ENCODE measurements at regions not wholly inside any gene's neighbourhood (a gene's known extent, or its start where the extent isn't known, plus 50 kb on each side); places are given as distances from the start of the nearest gene placed in this dataset.

DNA sequence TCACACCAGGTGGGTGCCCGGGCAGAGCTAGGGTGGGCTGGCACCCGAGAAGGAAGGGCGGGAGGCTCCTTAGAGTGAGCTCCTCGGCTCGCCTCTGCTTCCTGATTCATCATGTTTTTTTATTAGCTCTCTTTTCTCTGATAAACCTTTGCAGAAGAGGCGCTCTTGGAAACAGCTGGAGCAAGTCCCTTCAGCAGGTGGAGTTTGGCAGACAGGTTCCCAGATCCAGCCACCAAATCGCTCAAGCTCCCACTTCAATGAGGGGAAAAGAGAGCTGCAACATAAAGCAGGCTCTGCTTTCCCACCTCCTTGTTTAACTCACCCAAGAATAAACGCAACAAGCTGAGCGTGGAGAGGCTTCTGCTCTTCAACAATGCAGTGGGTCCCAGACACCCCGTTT, 244.8 kb downstream of the TSHZ3 start:
- no peak for DNase-seq (ENCODE audit: low read depth)
- Histone ChIP-seq H3K27me3 (ENCODE audit: control insufficient read depth, insufficient read depth, low read length) (no peaks in the 10 kb centered on the region), H3K36me3 (ENCODE audit: control insufficient read depth, insufficient read depth, low read length) (no peaks in the 10 kb centered on the region), H3K4me3 (ENCODE audit: low read depth, low read length) (no peak overlapping the region)
- TF ChIP-seq, protein P1, sequence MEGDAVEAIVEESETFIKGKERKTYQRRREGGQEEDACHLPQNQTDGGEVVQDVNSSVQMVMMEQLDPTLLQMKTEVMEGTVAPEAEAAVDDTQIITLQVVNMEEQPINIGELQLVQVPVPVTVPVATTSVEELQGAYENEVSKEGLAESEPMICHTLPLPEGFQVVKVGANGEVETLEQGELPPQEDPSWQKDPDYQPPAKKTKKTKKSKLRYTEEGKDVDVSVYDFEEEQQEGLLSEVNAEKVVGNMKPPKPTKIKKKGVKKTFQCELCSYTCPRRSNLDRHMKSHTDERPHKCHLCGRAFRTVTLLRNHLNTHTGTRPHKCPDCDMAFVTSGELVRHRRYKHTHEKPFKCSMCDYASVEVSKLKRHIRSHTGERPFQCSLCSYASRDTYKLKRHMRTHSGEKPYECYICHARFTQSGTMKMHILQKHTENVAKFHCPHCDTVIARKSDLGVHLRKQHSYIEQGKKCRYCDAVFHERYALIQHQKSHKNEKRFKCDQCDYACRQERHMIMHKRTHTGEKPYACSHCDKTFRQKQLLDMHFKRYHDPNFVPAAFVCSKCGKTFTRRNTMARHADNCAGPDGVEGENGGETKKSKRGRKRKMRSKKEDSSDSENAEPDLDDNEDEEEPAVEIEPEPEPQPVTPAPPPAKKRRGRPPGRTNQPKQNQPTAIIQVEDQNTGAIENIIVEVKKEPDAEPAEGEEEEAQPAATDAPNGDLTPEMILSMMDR (IDR thresholded peaks at IDR 0.05; ENCODE audit: insufficient read depth, low read length, poor library complexity, severe bottlenecking) = no peak

DNA sequence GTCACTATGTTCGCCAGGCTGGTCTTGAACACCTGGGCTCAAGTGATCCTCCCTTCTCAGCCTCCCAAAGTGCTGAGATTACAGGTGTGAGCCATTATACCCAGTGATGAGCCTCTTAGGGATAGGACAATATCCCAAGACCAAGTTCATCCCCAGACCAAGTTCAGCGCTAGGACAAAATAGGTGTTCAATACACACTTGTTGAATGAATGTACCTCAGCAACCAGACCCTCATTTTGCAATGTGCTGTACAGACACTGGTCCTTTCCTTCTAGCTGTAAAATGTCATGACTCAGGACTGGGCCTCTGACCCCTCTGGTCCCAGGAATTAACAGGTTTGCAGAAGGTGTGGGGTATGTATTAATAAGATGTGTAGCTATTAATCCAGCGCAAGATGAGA, 246.0 kb downstream of the TSHZ3 start:
- H3K27me3 ChIP-seq (ENCODE audit: control insufficient read depth, insufficient read depth, low read length) = no peaks in the 10 kb centered on the region
- TF ChIP-seq, protein P1 (IDR thresholded peaks at IDR 0.05; ENCODE audit: insufficient read depth, low read length, poor library complexity, severe bottlenecking) = no peak
- H3K4me3 ChIP-seq (ENCODE audit: low read depth, low read length) = no peak overlapping the region
- H3K36me3 ChIP-seq (ENCODE audit: control insufficient read depth, insufficient read depth, low read length) = no peaks in the 10 kb centered on the region
- no peak for DNase-seq (ENCODE audit: low read depth)

DNA sequence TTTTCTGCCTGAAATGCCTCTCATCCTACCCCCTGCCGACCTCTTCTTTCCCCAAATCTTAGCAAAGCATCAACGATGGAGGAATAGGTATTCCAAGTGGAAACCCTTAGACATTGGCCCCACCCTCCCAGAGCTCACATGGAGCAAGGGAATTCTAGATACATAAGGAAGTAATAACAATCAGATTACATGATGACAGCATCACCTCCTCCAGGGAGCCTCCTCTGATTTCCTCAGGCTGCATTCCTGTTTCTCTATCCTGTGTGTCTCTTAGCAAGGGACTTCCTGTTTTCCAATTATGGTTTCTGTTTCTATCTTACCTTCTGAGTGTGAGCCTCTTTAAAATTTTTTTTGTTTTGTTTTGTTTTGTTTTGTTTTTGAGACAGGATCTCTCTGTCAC, 246.6 kb downstream of the TSHZ3 start:
- DNase-seq (ENCODE audit: low read depth) = no peak
- Histone ChIP-seq H3K36me3 (ENCODE audit: control insufficient read depth, insufficient read depth, low read length) (no peaks in the 10 kb centered on the region), H3K4me3 (ENCODE audit: low read depth, low read length) (no peak overlapping the region), H3K27me3 (ENCODE audit: control insufficient read depth, insufficient read depth, low read length) (no peaks in the 10 kb centered on the region)
- TF ChIP-seq, protein P1 (IDR thresholded peaks at IDR 0.05; ENCODE audit: insufficient read depth, low read length, poor library complexity, severe bottlenecking) = no peak

DNA sequence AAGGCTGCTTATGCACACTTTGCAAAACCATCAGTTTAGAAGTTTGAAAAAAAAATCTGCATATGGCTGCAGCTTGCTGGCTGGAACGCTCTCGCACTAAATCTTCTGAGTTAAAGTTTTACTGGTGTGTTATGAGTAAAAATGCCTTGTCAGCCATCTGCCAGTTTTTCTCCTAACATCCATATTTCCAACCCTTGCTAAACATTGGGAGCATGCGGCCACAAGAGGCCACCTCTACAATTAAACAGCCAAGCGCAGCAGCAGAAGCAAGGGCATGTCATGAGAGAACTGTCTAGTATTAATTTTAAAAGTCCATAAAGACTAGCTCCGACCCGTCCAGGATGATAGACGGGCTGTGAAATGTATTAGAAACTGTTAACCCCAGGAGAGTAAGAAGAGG, 248.3 kb downstream of the TSHZ3 start:
- TF ChIP-seq, protein P1 (IDR thresholded peaks at IDR 0.05; ENCODE audit: insufficient read depth, low read length, poor library complexity, severe bottlenecking) = no peak
- peaks cover 2% of the 10 kb centered on the region for H3K27me3 ChIP-seq (ENCODE audit: control insufficient read depth, insufficient read depth, low read length)
- no peaks in the 10 kb centered on the region for H3K36me3 ChIP-seq (ENCODE audit: control insufficient read depth, insufficient read depth, low read length)
- no peak overlapping the region for H3K4me3 ChIP-seq (ENCODE audit: low read depth, low read length)
- DNase-seq (ENCODE audit: low read depth) = no peak

DNA sequence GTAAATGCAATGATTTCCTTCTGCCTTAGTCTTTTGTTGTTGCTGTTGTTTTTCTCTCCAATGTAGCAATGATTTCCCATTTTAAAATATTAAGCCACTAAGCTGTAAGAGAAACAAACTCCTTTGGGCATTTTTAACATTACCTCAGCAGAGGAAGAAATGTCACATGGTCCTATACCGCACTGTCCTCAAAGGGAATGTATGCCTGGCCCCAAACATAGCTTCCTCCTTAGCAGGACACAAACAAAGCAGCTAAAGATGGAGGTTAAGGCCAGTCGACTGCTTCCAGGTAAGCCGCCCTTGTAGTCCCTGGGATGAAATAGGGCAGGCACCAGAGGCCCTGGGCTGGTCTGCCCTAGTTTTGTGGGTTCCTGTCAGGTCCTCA, 249.0 kb downstream of the TSHZ3 start:
- Histone ChIP-seq H3K36me3 (ENCODE audit: control insufficient read depth, insufficient read depth, low read length) (no peaks in the 10 kb centered on the region), H3K4me3 (ENCODE audit: low read depth, low read length) (no peak overlapping the region), H3K27me3 (ENCODE audit: control insufficient read depth, insufficient read depth, low read length) (peaks cover 2% of the 10 kb centered on the region)
- no peak for DNase-seq (ENCODE audit: low read depth)
- TF ChIP-seq, protein P1 (IDR thresholded peaks at IDR 0.05; ENCODE audit: insufficient read depth, low read length, poor library complexity, severe bottlenecking) = no peak

DNA sequence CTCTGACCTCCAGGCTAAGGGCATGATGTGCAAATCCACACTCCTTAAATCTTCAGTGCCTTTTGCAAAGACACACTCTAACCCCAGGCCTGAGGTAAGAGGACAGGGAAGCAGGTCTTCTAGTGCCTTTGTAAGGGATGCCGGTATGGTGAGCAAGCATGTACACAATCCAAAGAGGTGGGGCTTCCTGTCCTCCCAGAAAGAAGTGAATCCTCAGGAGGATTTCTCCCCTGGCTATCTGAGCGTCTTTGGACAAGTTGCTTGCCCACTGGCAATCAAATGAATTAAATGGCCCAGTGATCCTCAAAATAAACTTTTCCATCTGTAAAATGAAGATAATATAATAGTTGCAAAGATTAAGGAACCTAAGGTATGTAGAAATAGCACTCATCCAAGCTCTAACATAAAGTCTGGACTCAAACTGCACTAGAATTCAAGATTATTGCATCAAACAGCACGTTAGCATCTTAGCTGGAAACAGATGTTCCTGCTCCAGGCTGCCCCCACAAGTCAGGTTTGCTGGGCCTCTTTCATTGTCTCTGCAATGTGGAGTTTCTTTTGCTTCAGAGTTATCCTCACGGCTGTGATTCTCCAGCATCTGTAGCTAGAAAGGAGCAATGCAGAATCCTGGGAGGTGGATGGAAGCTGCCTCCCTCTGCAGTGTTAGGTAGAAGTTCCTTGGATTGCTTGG, 249.6 kb downstream of the TSHZ3 start:
- DNase-seq (ENCODE audit: low read depth) = no peak
- Histone ChIP-seq H3K4me3 (ENCODE audit: low read depth, low read length) (no peak overlapping the region), H3K27me3 (ENCODE audit: control insufficient read depth, insufficient read depth, low read length) (peaks cover 2% of the 10 kb centered on the region), H3K36me3 (ENCODE audit: control insufficient read depth, insufficient read depth, low read length) (no peaks in the 10 kb centered on the region)
- TF ChIP-seq, protein P1 (IDR thresholded peaks at IDR 0.05; ENCODE audit: insufficient read depth, low read length, poor library complexity, severe bottlenecking) = no peak

All from kidney epithelial cell (primary cell).